Testis (tissue), 2 donors: ENCODE measurements at regions not wholly inside any gene's neighbourhood (a gene's known extent, or its start where the extent isn't known, plus 50 kb on each side); places are given as distances from the start of the nearest gene placed in this dataset.

Source experiments
- POLR2A ChIP-seq: fragments of 450-650 bp; IDR thresholded peaks from one replicate; pipeline ENCODE4 v1.6.1; 2017; ENCODE audit warnings: antibody characterized with exemption, mild to moderate bottlenecking, moderate library complexity
- TF ChIP-seq, protein P1 (sequence below), 3 experiments: fragments of 450-650 bp in 2 of 3; fragments of 200-600 bp in 1 of 3; sonication (generic) in 1 of 3; IDR thresholded peaks; one replicate each; pipeline ENCODE4 v1.5.1; 2016 to 2019; ENCODE audit warnings: antibody characterized with exemption in 3 of 3, mild to moderate bottlenecking in 2 of 3, moderate library complexity in 1 of 3

DNA sequence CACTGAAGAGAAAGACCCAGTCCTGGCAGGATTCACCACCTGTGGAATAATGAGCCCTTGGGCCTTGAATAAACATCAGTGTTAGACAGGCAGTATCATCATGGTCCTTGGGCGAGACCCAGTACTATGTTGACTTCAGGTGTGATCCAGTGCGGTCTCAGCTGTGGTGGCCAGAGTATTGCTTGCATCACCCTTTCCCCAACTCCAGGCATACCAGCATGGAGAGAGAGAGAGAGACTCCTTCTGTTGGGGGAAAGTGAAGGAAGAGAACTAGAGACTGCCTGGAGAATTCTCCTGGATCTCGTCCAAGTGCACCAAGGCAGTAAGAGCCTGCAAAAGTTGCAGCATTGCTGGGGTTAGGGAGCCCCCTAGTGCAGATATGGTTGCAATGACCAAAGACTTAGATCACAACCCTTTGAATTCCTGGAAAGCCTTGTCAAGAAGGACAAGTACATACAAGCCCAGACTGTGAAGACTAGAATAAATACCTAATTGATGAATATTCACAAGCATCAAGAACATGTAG, 61.1 kb upstream of the VAMP7 start:
- TF ChIP-seq, protein P1, sequence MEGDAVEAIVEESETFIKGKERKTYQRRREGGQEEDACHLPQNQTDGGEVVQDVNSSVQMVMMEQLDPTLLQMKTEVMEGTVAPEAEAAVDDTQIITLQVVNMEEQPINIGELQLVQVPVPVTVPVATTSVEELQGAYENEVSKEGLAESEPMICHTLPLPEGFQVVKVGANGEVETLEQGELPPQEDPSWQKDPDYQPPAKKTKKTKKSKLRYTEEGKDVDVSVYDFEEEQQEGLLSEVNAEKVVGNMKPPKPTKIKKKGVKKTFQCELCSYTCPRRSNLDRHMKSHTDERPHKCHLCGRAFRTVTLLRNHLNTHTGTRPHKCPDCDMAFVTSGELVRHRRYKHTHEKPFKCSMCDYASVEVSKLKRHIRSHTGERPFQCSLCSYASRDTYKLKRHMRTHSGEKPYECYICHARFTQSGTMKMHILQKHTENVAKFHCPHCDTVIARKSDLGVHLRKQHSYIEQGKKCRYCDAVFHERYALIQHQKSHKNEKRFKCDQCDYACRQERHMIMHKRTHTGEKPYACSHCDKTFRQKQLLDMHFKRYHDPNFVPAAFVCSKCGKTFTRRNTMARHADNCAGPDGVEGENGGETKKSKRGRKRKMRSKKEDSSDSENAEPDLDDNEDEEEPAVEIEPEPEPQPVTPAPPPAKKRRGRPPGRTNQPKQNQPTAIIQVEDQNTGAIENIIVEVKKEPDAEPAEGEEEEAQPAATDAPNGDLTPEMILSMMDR (IDR thresholded peaks at IDR 0.05), result peak in 2 of 3 experiments; percentile 26 to 30
- no peak for TF ChIP-seq POLR2A
